ENCODE measurements at regions not wholly inside any gene's neighbourhood (a gene's known extent, or its start where the extent isn't known, plus 50 kb on each side); places are given as distances from the start of the nearest gene placed in this dataset.

DNA sequence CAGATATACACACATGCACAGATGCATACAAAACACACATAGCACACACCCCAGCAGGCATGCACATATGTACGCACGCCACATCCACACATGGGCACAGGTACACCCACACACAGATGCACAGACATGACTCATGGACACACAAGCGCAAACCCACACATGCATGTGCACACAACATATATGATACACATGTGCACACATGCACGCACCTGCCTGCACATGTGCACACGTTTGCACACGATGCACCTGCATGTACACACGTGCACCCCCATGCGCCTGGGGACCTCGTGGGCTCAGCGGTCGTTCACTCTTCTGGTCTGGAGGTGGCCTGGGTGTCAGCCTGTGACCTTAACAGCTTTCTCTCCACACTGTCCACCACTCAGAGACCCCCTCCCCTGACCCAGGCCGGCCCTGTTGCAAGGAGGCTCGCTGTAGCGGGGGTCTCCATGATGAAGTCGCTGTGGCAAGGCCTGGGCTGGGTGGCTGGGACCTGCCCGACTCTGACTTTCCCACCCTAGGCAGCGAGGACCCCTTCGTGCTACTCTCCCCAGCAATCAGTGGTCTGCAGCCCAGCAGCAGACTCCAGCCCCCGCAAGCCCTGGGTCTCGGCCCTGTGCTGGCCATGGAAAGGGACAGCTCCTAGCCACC, 92.1 kb upstream of the TTC34 start:
- TF ChIP-seq, protein P1, sequence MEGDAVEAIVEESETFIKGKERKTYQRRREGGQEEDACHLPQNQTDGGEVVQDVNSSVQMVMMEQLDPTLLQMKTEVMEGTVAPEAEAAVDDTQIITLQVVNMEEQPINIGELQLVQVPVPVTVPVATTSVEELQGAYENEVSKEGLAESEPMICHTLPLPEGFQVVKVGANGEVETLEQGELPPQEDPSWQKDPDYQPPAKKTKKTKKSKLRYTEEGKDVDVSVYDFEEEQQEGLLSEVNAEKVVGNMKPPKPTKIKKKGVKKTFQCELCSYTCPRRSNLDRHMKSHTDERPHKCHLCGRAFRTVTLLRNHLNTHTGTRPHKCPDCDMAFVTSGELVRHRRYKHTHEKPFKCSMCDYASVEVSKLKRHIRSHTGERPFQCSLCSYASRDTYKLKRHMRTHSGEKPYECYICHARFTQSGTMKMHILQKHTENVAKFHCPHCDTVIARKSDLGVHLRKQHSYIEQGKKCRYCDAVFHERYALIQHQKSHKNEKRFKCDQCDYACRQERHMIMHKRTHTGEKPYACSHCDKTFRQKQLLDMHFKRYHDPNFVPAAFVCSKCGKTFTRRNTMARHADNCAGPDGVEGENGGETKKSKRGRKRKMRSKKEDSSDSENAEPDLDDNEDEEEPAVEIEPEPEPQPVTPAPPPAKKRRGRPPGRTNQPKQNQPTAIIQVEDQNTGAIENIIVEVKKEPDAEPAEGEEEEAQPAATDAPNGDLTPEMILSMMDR (IDR thresholded peaks at IDR 0.05): no peak
- TF ChIP-seq POLR2A (IDR thresholded peaks at IDR 0.05): no peak
